ENCODE measurements at regions not wholly inside any gene's neighbourhood (a gene's known extent, or its start where the extent isn't known, plus 50 kb on each side); places are given as distances from the start of the nearest gene placed in this dataset.

DNA sequence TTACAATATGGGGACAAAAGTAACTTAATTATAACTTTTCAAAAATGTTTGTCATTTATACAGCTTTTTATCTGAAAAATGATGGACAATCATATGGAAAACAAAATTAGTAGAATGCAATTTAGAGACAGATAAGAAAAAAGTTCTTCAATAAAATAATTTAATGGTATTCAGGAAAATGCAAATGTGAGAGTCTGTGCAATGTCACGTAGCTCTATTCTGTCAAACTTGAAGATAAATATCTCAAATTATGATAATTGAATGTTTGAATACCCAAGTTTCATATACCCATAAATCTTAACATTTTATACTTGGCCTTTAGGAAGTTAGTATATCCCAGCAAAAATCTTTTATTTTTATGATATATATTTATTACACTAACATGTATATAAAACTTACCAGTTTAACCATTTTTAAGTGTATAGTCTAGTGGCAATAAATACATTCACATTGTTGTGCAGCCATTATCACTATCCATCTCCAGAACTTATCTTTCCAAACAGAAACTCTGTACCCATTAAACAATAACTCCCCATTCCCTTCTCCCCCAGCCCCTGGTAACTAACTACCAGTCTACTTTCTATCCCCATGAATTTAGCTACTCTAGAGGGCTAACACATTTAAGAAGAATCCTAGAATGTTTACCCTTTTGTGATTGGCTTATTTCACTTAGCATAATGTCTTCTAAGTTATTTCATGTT lies 311.5 kb downstream of the SOCS6 start:
- no peak overlapping the region for H3K4me3 Mint-ChIP-seq (ENCODE audit: low read depth)
- TF ChIP-seq, protein P1, sequence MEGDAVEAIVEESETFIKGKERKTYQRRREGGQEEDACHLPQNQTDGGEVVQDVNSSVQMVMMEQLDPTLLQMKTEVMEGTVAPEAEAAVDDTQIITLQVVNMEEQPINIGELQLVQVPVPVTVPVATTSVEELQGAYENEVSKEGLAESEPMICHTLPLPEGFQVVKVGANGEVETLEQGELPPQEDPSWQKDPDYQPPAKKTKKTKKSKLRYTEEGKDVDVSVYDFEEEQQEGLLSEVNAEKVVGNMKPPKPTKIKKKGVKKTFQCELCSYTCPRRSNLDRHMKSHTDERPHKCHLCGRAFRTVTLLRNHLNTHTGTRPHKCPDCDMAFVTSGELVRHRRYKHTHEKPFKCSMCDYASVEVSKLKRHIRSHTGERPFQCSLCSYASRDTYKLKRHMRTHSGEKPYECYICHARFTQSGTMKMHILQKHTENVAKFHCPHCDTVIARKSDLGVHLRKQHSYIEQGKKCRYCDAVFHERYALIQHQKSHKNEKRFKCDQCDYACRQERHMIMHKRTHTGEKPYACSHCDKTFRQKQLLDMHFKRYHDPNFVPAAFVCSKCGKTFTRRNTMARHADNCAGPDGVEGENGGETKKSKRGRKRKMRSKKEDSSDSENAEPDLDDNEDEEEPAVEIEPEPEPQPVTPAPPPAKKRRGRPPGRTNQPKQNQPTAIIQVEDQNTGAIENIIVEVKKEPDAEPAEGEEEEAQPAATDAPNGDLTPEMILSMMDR (IDR thresholded peaks at IDR 0.05; ENCODE audit: unreplicated experiment): no peak
- no peak for DNase-seq (ENCODE audit: low spot score, unreplicated experiment)
- no peaks in the 10 kb centered on the region for H3K36me3 Mint-ChIP-seq (ENCODE audit: insufficient read depth)
- peaks cover 4% of the 10 kb centered on the region for H3K4me1 Mint-ChIP-seq (ENCODE audit: low read depth)
- no peaks in the 10 kb centered on the region for H3K27me3 Mint-ChIP-seq
- H3K9me3 Mint-ChIP-seq (ENCODE audit: low read depth): no peaks in the 10 kb centered on the region
- no peak overlapping the region for H3K27ac Mint-ChIP-seq

GRCh38 chr18:70598406-70598805 lies 309.6 kb downstream of the SOCS6 start:
- Mint-ChIP-seq H3K27me3 (no peaks in the 10 kb centered on the region), H3K9me3 (ENCODE audit: low read depth) (no peaks in the 10 kb centered on the region), H3K36me3 (ENCODE audit: insufficient read depth) (no peaks in the 10 kb centered on the region), H3K4me3 (ENCODE audit: low read depth) (no peak overlapping the region), H3K27ac (no peak overlapping the region), H3K4me1 (ENCODE audit: low read depth) (peaks cover 4% of the 10 kb centered on the region)
- TF ChIP-seq, protein P1 (IDR thresholded peaks at IDR 0.05; ENCODE audit: unreplicated experiment): no peak
- no peak for DNase-seq (ENCODE audit: low spot score, unreplicated experiment)

DNA sequence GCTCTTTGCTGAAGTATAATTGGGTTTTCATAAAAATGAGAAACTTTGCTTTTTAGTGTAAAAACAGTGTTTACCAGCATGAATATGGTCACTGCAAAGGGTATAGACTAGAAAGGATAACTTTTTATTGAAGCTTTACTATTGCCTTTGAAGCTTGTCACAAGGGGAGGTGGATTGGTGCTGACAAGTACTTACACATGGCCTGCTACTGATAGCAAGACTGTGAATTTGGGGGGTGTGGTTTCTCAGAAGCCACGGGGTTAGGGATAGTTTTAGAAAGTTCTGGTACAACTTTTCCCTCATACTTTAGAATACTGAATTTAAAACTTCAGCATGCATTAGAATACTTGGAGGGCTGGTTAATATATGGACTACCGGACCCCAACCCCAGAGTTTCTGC lies 294.1 kb downstream of the SOCS6 start:
- TF ChIP-seq, protein P1 (IDR thresholded peaks at IDR 0.05; ENCODE audit: unreplicated experiment): no peak

GRCh38 chr18:70578480-70578879 lies 289.6 kb downstream of the SOCS6 start:
- no peak overlapping the region for H3K4me3 Mint-ChIP-seq (ENCODE audit: low read depth)
- H3K4me1 Mint-ChIP-seq (ENCODE audit: low read depth): peaks cover 1% of the 10 kb centered on the region
- H3K27ac Mint-ChIP-seq: no peak overlapping the region
- TF ChIP-seq, protein P1 (IDR thresholded peaks at IDR 0.05; ENCODE audit: unreplicated experiment): peak; percentile 35
- no peaks in the 10 kb centered on the region for H3K27me3 Mint-ChIP-seq
- H3K36me3 Mint-ChIP-seq (ENCODE audit: insufficient read depth): no peaks in the 10 kb centered on the region
- no peak for DNase-seq (ENCODE audit: low spot score, unreplicated experiment)
- H3K9me3 Mint-ChIP-seq (ENCODE audit: low read depth): peaks cover 5% of the 10 kb centered on the region

More for the DNA sequence above, 294.1 kb downstream of the SOCS6 start:
- Mint-ChIP-seq H3K4me3 (ENCODE audit: low read depth) (no peak overlapping the region), H3K27me3 (no peaks in the 10 kb centered on the region), H3K4me1 (ENCODE audit: low read depth) (no peaks in the 10 kb centered on the region), H3K27ac (no peak overlapping the region), H3K36me3 (ENCODE audit: insufficient read depth) (no peaks in the 10 kb centered on the region), H3K9me3 (ENCODE audit: low read depth) (peaks cover 16% of the 10 kb centered on the region)
- DNase-seq (ENCODE audit: low spot score, unreplicated experiment): no peak

DNA sequence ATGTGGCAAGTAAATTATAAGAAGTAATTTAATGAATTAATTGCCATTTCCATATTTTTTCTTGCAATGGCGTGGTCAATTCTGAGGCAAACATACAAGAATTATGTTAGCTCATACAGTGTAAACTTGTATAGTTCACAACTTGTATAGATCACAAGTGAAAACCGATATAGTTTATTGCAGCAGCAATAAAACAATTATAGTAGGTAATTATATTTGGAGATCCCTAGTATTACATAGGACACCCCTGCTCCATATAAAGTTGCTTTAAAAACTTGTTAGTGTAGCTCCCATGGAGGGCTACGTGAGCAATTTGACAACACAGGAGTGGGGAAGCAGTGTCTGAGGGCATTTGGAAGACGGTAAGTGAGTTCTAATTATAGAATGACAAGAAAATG lies 288.2 kb downstream of the SOCS6 start:
- Mint-ChIP-seq H3K27me3 (no peaks in the 10 kb centered on the region), H3K27ac (no peak overlapping the region), H3K4me3 (ENCODE audit: low read depth) (no peak overlapping the region), H3K4me1 (ENCODE audit: low read depth) (peaks cover 1% of the 10 kb centered on the region), H3K36me3 (ENCODE audit: insufficient read depth) (no peaks in the 10 kb centered on the region), H3K9me3 (ENCODE audit: low read depth) (peaks cover 5% of the 10 kb centered on the region)
- TF ChIP-seq, protein P1 (IDR thresholded peaks at IDR 0.05; ENCODE audit: unreplicated experiment): no peak
- DNase-seq (ENCODE audit: low spot score, unreplicated experiment): no peak
